Astrocyte (in vitro differentiated cells and primary cell): ENCODE measurements at regions not wholly inside any gene's neighbourhood (a gene's known extent, or its start where the extent isn't known, plus 50 kb on each side); places are given as distances from the start of the nearest gene placed in this dataset.

Experiments used
- DNase-seq: peaks from one replicate; pipeline ENCODE4 v3.0.0-alpha.2; 2010; ENCODE audit warnings: low read depth
- FAIRE-seq: peaks from 2 replicates; lab custom pipeline; 2011; peaks lifted over from hg19 to GRCh38; lab: Jason Lieb, UNC
- H2AFZ ChIP-seq: 2 replicates; pipeline ENCODE4 v1.6.0; 2012; ENCODE audit warnings: low read depth, low read length, inconsistent platforms
- H3K27ac ChIP-seq: 2 replicates; pipeline ENCODE4 v1.5.1; 2011; ENCODE audit warnings: low read depth, low read length, inconsistent platforms
- H3K27me3 ChIP-seq: 2 replicates; pipeline ENCODE4 v1.6.0; 2011; ENCODE audit warnings: low read length, inconsistent platforms; ENCODE audit not compliant: insufficient read depth
- H3K36me3 ChIP-seq: 2 replicates; pipeline ENCODE4 v1.5.1; 2011; ENCODE audit warnings: low read length, inconsistent platforms; ENCODE audit not compliant: insufficient read depth
- H3K4me1 ChIP-seq: 2 replicates; pipeline ENCODE4 v1.5.1; 2011; ENCODE audit warnings: low read length, inconsistent platforms; ENCODE audit not compliant: insufficient read depth
- H3K4me2 ChIP-seq: 2 replicates; pipeline ENCODE4 v1.6.0; 2012; ENCODE audit warnings: low read length, inconsistent platforms
- H3K4me3 ChIP-seq: 2 replicates; pipeline ENCODE4 v1.5.1; 2011; ENCODE audit warnings: low read depth, mild to moderate bottlenecking, low read length, inconsistent platforms; ENCODE audit not compliant: insufficient read depth
- H3K79me2 ChIP-seq: 2 replicates; pipeline ENCODE4 v1.6.0; 2012; ENCODE audit warnings: mild to moderate bottlenecking, low read length, inconsistent platforms; ENCODE audit not compliant: insufficient read depth
- H3K9ac ChIP-seq: 2 replicates; pipeline ENCODE4 v1.6.0; 2012; ENCODE audit warnings: mild to moderate bottlenecking, low read length, inconsistent platforms
- H3K9me3 ChIP-seq: 2 replicates; pipeline ENCODE4 v1.5.1; 2012; ENCODE audit warnings: low read depth, mild to moderate bottlenecking, low read length, inconsistent platforms; ENCODE audit not compliant: insufficient read depth
- H4K20me1 ChIP-seq: 2 replicates; pipeline ENCODE4 v1.6.0; 2012; ENCODE audit warnings: low read length, inconsistent platforms; ENCODE audit not compliant: insufficient read depth
- H3K27ac Mint-ChIP-seq: one replicate; pipeline ENCODE4 v1.8.0; 2021; ENCODE audit warnings: mild to moderate bottlenecking, mixed read lengths; ENCODE audit not compliant: unreplicated experiment
- H3K27me3 Mint-ChIP-seq: one replicate; pipeline ENCODE4 v1.8.0; 2021; ENCODE audit warnings: low read depth, mixed read lengths; ENCODE audit not compliant: unreplicated experiment
- H3K36me3 Mint-ChIP-seq: one replicate; pipeline ENCODE4 v1.8.0; 2021; ENCODE audit warnings: low read depth, mixed read lengths; ENCODE audit not compliant: unreplicated experiment
- H3K4me1 Mint-ChIP-seq: one replicate; pipeline ENCODE4 v1.8.0; 2021; ENCODE audit warnings: low read depth, mixed read lengths; ENCODE audit not compliant: unreplicated experiment
- H3K4me3 Mint-ChIP-seq: one replicate; pipeline ENCODE4 v1.8.0; 2021; ENCODE audit warnings: mild to moderate bottlenecking, moderate library complexity, mixed read lengths; ENCODE audit not compliant: unreplicated experiment
- H3K9me3 Mint-ChIP-seq: one replicate; pipeline ENCODE4 v1.8.0; 2021; ENCODE audit warnings: mild to moderate bottlenecking, mixed read lengths; ENCODE audit not compliant: unreplicated experiment
- CTCF ChIP-seq: IDR thresholded peaks from 2 replicates; pipeline ENCODE4 v1.5.1; 2011; ENCODE audit warnings: low read depth, mild to moderate bottlenecking, inconsistent platforms, low read length, moderate library complexity; ENCODE audit not compliant: insufficient read depth
- EZH2 ChIP-seq: IDR thresholded peaks from 2 replicates; pipeline ENCODE4 v1.6.1; 2012; ENCODE audit warnings: mild to moderate bottlenecking, low read length, inconsistent platforms; ENCODE audit not compliant: insufficient read depth

- H3K4me1 ChIP-seq, result no peaks in the 10 kb centered on the region
- no peaks in the 10 kb centered on the region for H4K20me1 ChIP-seq
- DNase-seq (no peak), FAIRE-seq (no peak)
- no peaks in the 10 kb centered on the region for H3K79me2 ChIP-seq
- no peak overlapping the region for H3K9ac ChIP-seq
- Mint-ChIP-seq H3K27ac (no peak overlapping the region), H3K27me3 (peaks cover 53% of the 10 kb centered on the region), H3K4me1 (no peaks in the 10 kb centered on the region), H3K4me3 (no peak overlapping the region), H3K36me3 (no peaks in the 10 kb centered on the region), H3K9me3 (peaks cover 35% of the 10 kb centered on the region)
- H3K36me3 ChIP-seq, result no peaks in the 10 kb centered on the region
- H3K9me3 ChIP-seq, result no peaks in the 10 kb centered on the region
- no peak overlapping the region for H2AFZ ChIP-seq
- no peak overlapping the region for H3K4me3 ChIP-seq
- no peak overlapping the region for H3K27ac ChIP-seq
- H3K4me2 ChIP-seq, result no peak overlapping the region
- peaks cover 3% of the 10 kb centered on the region for H3K27me3 ChIP-seq
- no peak for TF ChIP-seq CTCF
Measured at GRCh38 chr20:63079971-63080370, 73.2 kb upstream of the BHLHE23 start.

- peaks cover 9% of the 10 kb centered on the region for H3K27me3 ChIP-seq
- H3K4me3 ChIP-seq, result no peak overlapping the region
- H3K27ac ChIP-seq, result no peak overlapping the region
- DNase-seq (no peak), FAIRE-seq (no peak)
- Mint-ChIP-seq H3K9me3 (peaks cover 37% of the 10 kb centered on the region), H3K27me3 (peaks cover 62% of the 10 kb centered on the region), H3K27ac (no peak overlapping the region), H3K36me3 (no peaks in the 10 kb centered on the region), H3K4me3 (no peak overlapping the region), H3K4me1 (peaks cover 2% of the 10 kb centered on the region)
- no peak overlapping the region for H2AFZ ChIP-seq
- no peaks in the 10 kb centered on the region for H3K36me3 ChIP-seq
- no peaks in the 10 kb centered on the region for H3K9me3 ChIP-seq
- H3K4me1 ChIP-seq, result no peaks in the 10 kb centered on the region
- H3K4me2 ChIP-seq, result no peak overlapping the region
- TF ChIP-seq EZH2, result no peak
- no peak for TF ChIP-seq CTCF
- H3K79me2 ChIP-seq, result no peaks in the 10 kb centered on the region
- no peaks in the 10 kb centered on the region for H4K20me1 ChIP-seq
- no peak overlapping the region for H3K9ac ChIP-seq
Measured at GRCh38 chr20:63077705-63078104, 70.9 kb upstream of the BHLHE23 start.

- Mint-ChIP-seq H3K9me3 (peaks cover 34% of the 10 kb centered on the region), H3K27ac (no peak overlapping the region), H3K4me3 (no peak overlapping the region), H3K27me3 (peaks cover 59% of the 10 kb centered on the region), H3K36me3 (no peaks in the 10 kb centered on the region), H3K4me1 (peaks cover 3% of the 10 kb centered on the region)
- H3K27ac ChIP-seq, result no peak overlapping the region
- no peaks in the 10 kb centered on the region for H3K36me3 ChIP-seq
- no peak overlapping the region for H3K4me2 ChIP-seq
- no peaks in the 10 kb centered on the region for H4K20me1 ChIP-seq
- no peak overlapping the region for H2AFZ ChIP-seq
- no peak for DNase-seq
- H3K27me3 ChIP-seq, result peaks cover 11% of the 10 kb centered on the region
- TF ChIP-seq CTCF (no peak), EZH2 (no peak)
- H3K4me3 ChIP-seq, result no peak overlapping the region
- H3K9ac ChIP-seq, result no peak overlapping the region
- H3K79me2 ChIP-seq, result no peaks in the 10 kb centered on the region
- peaks cover under 1% of the 10 kb centered on the region for H3K4me1 ChIP-seq
- H3K9me3 ChIP-seq, result no peaks in the 10 kb centered on the region
- FAIRE-seq, result no peak
Measured at GRCh38 chr20:63076421-63076820, 69.7 kb upstream of the BHLHE23 start.
